Keratinocyte (primary cell): ENCODE measurements at regions not wholly inside any gene's neighbourhood (a gene's known extent, or its start where the extent isn't known, plus 50 kb on each side); places are given as distances from the start of the nearest gene placed in this dataset.

Experiments used
- DNase-seq: peaks from one replicate; pipeline ENCODE4 v3.0.0-alpha.2; 2011; ENCODE audit warnings: low read depth, missing footprints, low spot score
- FAIRE-seq: peaks from 2 replicates; lab custom pipeline; 2011; peaks lifted over from hg19 to GRCh38; lab: Jason Lieb, UNC
- H2AFZ ChIP-seq: 2 replicates; pipeline ENCODE4 v1.6.0; 2012; ENCODE audit warnings: low read length, control low read depth, inconsistent platforms; ENCODE audit not compliant: control insufficient read depth
- H3K27ac ChIP-seq: 2 replicates; pipeline ENCODE4 v1.5.1; 2011; ENCODE audit warnings: low read length; ENCODE audit not compliant: control insufficient read depth, insufficient read depth
- H3K27me3 ChIP-seq: 3 replicates; pipeline ENCODE4 v1.6.0; 2011; ENCODE audit warnings: low read length; ENCODE audit not compliant: control insufficient read depth, insufficient read depth; ENCODE audit errors: extremely low read depth
- H3K36me3 ChIP-seq, 2 experiments: 2 replicates in 1 of 2; 3 replicates in 1 of 2; pipeline ENCODE4 v1.5.1; 2011; ENCODE audit warnings: low read length in 2 of 2, mild to moderate bottlenecking in 1 of 2; ENCODE audit not compliant: control insufficient read depth in 2 of 2, insufficient read depth in 2 of 2; ENCODE audit errors: extremely low read depth in 1 of 2
- H3K4me1 ChIP-seq: 3 replicates; pipeline ENCODE4 v1.5.1; 2011; ENCODE audit warnings: low read length; ENCODE audit not compliant: control insufficient read depth, insufficient read depth; ENCODE audit errors: extremely low read depth
- H3K4me2 ChIP-seq: 3 replicates; pipeline ENCODE4 v1.6.0; 2011; ENCODE audit warnings: low read depth, low read length; ENCODE audit not compliant: control insufficient read depth, insufficient read depth; ENCODE audit errors: extremely low read depth
- H3K4me3 ChIP-seq, 3 experiments: fragments of 200-600 bp in 1 of 3; sonication (generic) in 1 of 3; 2 replicates in 2 of 3; 3 replicates in 1 of 3; pipeline ENCODE4 v1.5.1; 2011 to 2016; ENCODE audit warnings: low read length in 3 of 3, mild to moderate bottlenecking in 3 of 3, control low read depth in 2 of 3, inconsistent platforms in 1 of 3, low read depth in 1 of 3, mixed read lengths in 1 of 3, mixed run types in 1 of 3, moderate library complexity in 1 of 3; ENCODE audit not compliant: control insufficient read depth in 2 of 3, insufficient read depth in 2 of 3; ENCODE audit errors: extremely low read depth in 1 of 3
- H3K79me2 ChIP-seq: 2 replicates; pipeline ENCODE4 v1.6.0; 2012; ENCODE audit warnings: low read length; ENCODE audit not compliant: control insufficient read depth, insufficient read depth
- H3K9ac ChIP-seq: 3 replicates; pipeline ENCODE4 v1.6.0; 2011; ENCODE audit warnings: low read length; ENCODE audit not compliant: control insufficient read depth, insufficient read depth; ENCODE audit errors: extremely low read depth
- H3K9me1 ChIP-seq: 3 replicates; pipeline ENCODE4 v1.6.0; 2011; ENCODE audit warnings: low read length; ENCODE audit not compliant: control insufficient read depth, insufficient read depth; ENCODE audit errors: extremely low read depth
- H3K9me3 ChIP-seq: 2 replicates; pipeline ENCODE4 v1.5.1; 2012; ENCODE audit warnings: low read depth, low read length; ENCODE audit not compliant: control insufficient read depth
- H4K20me1 ChIP-seq: 3 replicates; pipeline ENCODE4 v1.6.0; 2011; ENCODE audit warnings: low read length; ENCODE audit not compliant: control insufficient read depth, insufficient read depth; ENCODE audit errors: extremely low read depth
- CTCF ChIP-seq, 3 experiments: IDR thresholded peaks in 1 of 3; conservative IDR thresholded peaks in 1 of 3; optimal IDR thresholded peaks in 1 of 3; 2 replicates in 2 of 3; 3 replicates in 1 of 3; pipeline versions ENCODE3 to v1.5.1; 2011; ENCODE audit warnings: low read length in 3 of 3, mild to moderate bottlenecking in 3 of 3, moderate library complexity in 2 of 3, control low read depth in 1 of 3, inconsistent platforms in 1 of 3; ENCODE audit not compliant: insufficient read depth in 2 of 3; ENCODE audit errors: extremely low read depth in 1 of 3
- EZH2 ChIP-seq: IDR thresholded peaks from one replicate; pipeline ENCODE4 v1.6.1; 2012; ENCODE audit warnings: inconsistent platforms, mild to moderate bottlenecking, low read length, moderate library complexity
- dilution Hi-C: fragments of 300-500 bp; cut with MboI; formaldehyde crosslinking; loops from one replicate; pipeline ENCODE4 v1.7.0; 2020; ENCODE audit warnings: low sequenced_read_pairs; ENCODE audit not compliant: extremely low pct_ligation_motif_present

- H3K9ac ChIP-seq: no peak overlapping the region
- DNase-seq (no peak), FAIRE-seq (no peak)
- no peaks in the 10 kb centered on the region for H3K9me1 ChIP-seq
- H3K4me1 ChIP-seq: no peaks in the 10 kb centered on the region
- H3K27ac ChIP-seq: no peak overlapping the region
- H3K9me3 ChIP-seq: peaks cover 2% of the 10 kb centered on the region
- no peaks in the 10 kb centered on the region for H3K36me3 ChIP-seq
- dilution Hi-C loops: no loop called here
- H3K4me2 ChIP-seq: no peak overlapping the region
- H4K20me1 ChIP-seq: no peaks in the 10 kb centered on the region
- no peak overlapping the region for H2AFZ ChIP-seq
- H3K27me3 ChIP-seq: no peaks in the 10 kb centered on the region
- TF ChIP-seq CTCF (optimal IDR thresholded peaks at IDR 0.05 in 1 of 3, IDR thresholded peaks at IDR 0.05 in 1 of 3, conservative IDR thresholded peaks at IDR 0.05 in 1 of 3; ENCODE audit: extremely low read depth in 1 of 3, insufficient read depth in 2 of 3, low read length in 3 of 3) (no peak), EZH2 (no peak)
- no peak overlapping the region for H3K4me3 ChIP-seq
- H3K79me2 ChIP-seq: no peaks in the 10 kb centered on the region
These were observed 1948.5 kb upstream of the PCDH20 start for GRCh38 chr13:63364159-63364558.

DNA sequence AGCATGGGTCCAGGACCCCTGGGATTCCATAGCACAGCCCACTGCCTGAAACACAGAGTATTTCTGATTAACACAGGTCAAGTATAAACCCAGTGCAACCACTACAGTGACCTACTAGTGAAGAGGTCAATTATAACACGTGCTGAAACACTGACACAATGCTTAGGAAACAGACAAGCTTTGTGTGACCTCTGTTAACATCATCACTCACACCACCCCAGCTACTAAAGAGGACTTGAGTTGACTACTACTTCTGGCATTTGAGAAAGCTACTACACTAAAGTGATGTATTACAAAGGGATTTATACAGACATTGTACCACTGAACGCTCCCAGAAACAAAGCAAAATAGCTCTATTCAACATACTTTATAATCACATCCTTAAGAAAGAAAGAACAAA lies 1935.9 kb upstream of the PCDH20 start:
- Histone ChIP-seq H3K9me3 (no peaks in the 10 kb centered on the region), H3K79me2 (no peaks in the 10 kb centered on the region), H4K20me1 (no peaks in the 10 kb centered on the region), H3K9ac (no peak overlapping the region), H3K36me3 (no peaks in the 10 kb centered on the region), H3K4me2 (no peak overlapping the region), H3K9me1 (no peaks in the 10 kb centered on the region), H3K4me3 (no peak overlapping the region), H3K27ac (no peak overlapping the region), H3K27me3 (no peaks in the 10 kb centered on the region), H3K4me1 (no peaks in the 10 kb centered on the region), H2AFZ (no peak overlapping the region)
- DNase-seq: no peak
- dilution Hi-C loops: no loop called here
- FAIRE-seq: no peak
- TF ChIP-seq EZH2 (no peak), CTCF (optimal IDR thresholded peaks at IDR 0.05 in 1 of 3, IDR thresholded peaks at IDR 0.05 in 1 of 3, conservative IDR thresholded peaks at IDR 0.05 in 1 of 3; ENCODE audit: extremely low read depth in 1 of 3, insufficient read depth in 2 of 3, low read length in 3 of 3) (no peak)
